ENCODE measurements at regions not wholly inside any gene's neighbourhood (a gene's known extent, or its start where the extent isn't known, plus 50 kb on each side); places are given as distances from the start of the nearest gene placed in this dataset.

- no peak overlapping the region for H3K9ac ChIP-seq (ENCODE audit: low read length)
- no peaks in the 10 kb centered on the region for H3K9me3 ChIP-seq (ENCODE audit: control insufficient read depth, low read length)
- H3K4me3 ChIP-seq (ENCODE audit: low read length): no peak overlapping the region
- no peaks in the 10 kb centered on the region for H3K27me3 ChIP-seq (ENCODE audit: control insufficient read depth, insufficient read depth, low read length)
- no peaks in the 10 kb centered on the region for H3K4me1 ChIP-seq (ENCODE audit: control insufficient read depth, insufficient read depth, low read length)
- no peaks in the 10 kb centered on the region for H3K36me3 ChIP-seq (ENCODE audit: control insufficient read depth, insufficient read depth, low read length)
Measured at GRCh38 chr5:168177831-168178450, 113.5 kb upstream of the WWC1 start.

- Histone ChIP-seq H3K27me3 (ENCODE audit: control insufficient read depth, insufficient read depth, low read length) (no peaks in the 10 kb centered on the region), H3K9me3 (ENCODE audit: control insufficient read depth, low read length) (no peaks in the 10 kb centered on the region), H3K9ac (ENCODE audit: low read length) (no peak overlapping the region), H3K4me1 (ENCODE audit: control insufficient read depth, insufficient read depth, low read length) (no peaks in the 10 kb centered on the region), H3K4me3 (ENCODE audit: low read length) (no peak overlapping the region), H3K36me3 (ENCODE audit: control insufficient read depth, insufficient read depth, low read length) (no peaks in the 10 kb centered on the region)
Measured at GRCh38 chr5:168179192-168179593, 112.3 kb upstream of the WWC1 start.

- H3K9ac ChIP-seq (ENCODE audit: low read length): no peak overlapping the region
- H3K4me1 ChIP-seq (ENCODE audit: control insufficient read depth, insufficient read depth, low read length): no peaks in the 10 kb centered on the region
- H3K36me3 ChIP-seq (ENCODE audit: control insufficient read depth, insufficient read depth, low read length): no peaks in the 10 kb centered on the region
- H3K4me3 ChIP-seq (ENCODE audit: low read length): no peak overlapping the region
- no peaks in the 10 kb centered on the region for H3K27me3 ChIP-seq (ENCODE audit: control insufficient read depth, insufficient read depth, low read length)
- no peaks in the 10 kb centered on the region for H3K9me3 ChIP-seq (ENCODE audit: control insufficient read depth, low read length)
Measured at GRCh38 chr5:168182269-168182668, 109.2 kb upstream of the WWC1 start.

DNA sequence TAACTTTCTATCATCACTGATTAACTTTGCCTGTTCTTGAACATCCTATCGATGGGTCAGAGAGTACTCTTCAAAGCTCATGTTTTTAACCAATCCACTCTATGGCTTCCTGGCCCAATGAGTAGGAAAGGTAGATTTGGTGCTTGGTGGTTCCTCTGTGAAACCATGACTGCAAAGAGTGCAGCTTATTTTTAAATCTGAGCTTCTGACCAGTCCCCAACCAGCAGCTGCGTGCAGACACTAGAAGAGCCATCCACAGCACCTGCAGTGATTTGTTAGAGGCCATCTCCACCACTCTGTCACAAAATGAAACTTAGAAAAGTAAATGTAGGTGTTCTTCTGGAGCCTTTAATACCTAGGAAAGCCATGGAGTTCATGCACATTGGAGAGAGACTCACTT, 107.3 kb upstream of the WWC1 start:
- Histone ChIP-seq H3K9me3 (ENCODE audit: control insufficient read depth, low read length) (no peaks in the 10 kb centered on the region), H3K36me3 (ENCODE audit: control insufficient read depth, insufficient read depth, low read length) (no peaks in the 10 kb centered on the region), H3K4me3 (ENCODE audit: low read length) (no peak overlapping the region), H3K4me1 (ENCODE audit: control insufficient read depth, insufficient read depth, low read length) (no peaks in the 10 kb centered on the region), H3K9ac (ENCODE audit: low read length) (no peak overlapping the region), H3K27me3 (ENCODE audit: control insufficient read depth, insufficient read depth, low read length) (no peaks in the 10 kb centered on the region)

DNA sequence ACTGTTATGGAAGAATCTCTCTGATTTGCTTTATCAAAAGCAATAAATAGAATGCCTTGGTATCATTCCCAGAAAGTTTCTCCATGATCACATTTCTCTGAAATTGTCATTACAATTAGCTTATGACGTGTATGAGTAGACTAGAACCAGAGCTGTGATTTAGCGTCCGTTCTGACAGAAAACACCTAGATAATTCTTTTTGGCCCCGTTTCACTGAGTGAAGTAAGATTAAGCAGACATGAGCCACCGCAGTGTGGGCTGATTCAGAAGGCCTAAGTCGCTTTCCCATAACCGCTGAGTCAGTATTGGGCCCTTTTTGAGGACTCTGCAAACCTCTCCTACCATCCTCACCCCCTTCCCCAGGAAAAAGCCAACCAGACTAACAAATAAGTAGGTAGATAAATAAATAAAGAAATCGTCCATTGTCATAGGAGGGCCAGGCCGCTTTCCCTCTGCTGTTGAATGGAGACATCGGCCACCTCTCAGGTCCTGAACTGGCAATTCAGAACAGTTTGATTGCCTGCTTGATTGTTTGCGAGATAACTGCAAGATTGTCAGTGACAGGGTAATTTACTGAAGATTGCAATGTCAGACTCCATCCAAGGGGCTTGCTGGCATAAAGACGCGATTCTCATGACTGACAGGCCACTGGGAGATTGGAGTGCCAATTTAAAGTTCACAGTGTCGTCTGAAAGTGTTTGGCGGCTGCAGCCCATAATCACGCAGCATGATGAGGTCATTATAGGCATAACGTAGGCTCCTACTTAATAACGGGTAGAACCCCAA, 105.0 kb upstream of the WWC1 start:
- H3K4me1 ChIP-seq (ENCODE audit: control insufficient read depth, insufficient read depth, low read length): no peaks in the 10 kb centered on the region
- no peaks in the 10 kb centered on the region for H3K36me3 ChIP-seq (ENCODE audit: control insufficient read depth, insufficient read depth, low read length)
- no peaks in the 10 kb centered on the region for H3K27me3 ChIP-seq (ENCODE audit: control insufficient read depth, insufficient read depth, low read length)
- H3K9ac ChIP-seq (ENCODE audit: low read length): no peak overlapping the region
- H3K4me3 ChIP-seq (ENCODE audit: low read length): no peak overlapping the region
- no peaks in the 10 kb centered on the region for H3K9me3 ChIP-seq (ENCODE audit: control insufficient read depth, low read length)

DNA sequence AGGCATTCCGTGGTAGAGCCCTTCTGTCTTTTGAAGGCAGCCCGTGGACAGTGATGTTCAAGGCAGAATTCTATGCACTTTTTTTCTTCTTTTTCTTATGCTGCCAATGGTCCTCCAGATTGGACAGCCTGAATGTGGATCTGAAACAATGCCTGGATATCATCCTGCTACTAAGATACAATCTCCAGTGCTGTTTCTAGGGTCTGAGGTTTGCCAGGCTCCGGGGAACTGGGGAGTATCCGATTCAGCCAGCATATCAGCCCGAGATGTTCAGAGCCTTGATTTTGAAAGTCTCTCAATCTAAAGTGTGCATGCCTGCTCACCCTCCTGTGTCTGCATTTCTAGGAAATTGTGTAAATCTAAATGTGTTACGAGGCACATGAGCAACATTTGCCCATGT, 103.8 kb upstream of the WWC1 start:
- Histone ChIP-seq H3K36me3 (ENCODE audit: control insufficient read depth, insufficient read depth, low read length) (no peaks in the 10 kb centered on the region), H3K9ac (ENCODE audit: low read length) (no peak overlapping the region), H3K4me1 (ENCODE audit: control insufficient read depth, insufficient read depth, low read length) (no peaks in the 10 kb centered on the region), H3K4me3 (ENCODE audit: low read length) (no peak overlapping the region), H3K9me3 (ENCODE audit: control insufficient read depth, low read length) (no peaks in the 10 kb centered on the region), H3K27me3 (ENCODE audit: control insufficient read depth, insufficient read depth, low read length) (no peaks in the 10 kb centered on the region)

DNA sequence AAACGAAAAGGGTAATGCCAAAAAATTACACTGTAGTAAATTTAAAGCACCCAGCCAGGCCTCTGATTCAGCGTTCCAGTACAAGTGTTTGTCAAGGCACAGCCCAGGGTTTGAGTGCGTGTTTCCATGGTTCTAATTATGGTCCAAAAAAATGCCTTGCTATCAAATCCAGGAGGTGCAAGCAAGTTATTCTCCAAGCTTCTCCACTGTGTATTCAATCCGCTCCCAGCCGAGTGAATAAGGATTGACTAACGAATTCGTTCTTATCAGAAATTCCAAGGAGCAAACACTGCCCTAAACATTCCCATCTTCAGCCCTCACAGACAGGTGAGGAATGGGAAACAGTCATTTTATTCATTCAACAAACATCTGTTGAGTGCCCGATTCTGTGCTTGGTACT, 103.3 kb upstream of the WWC1 start:
- Histone ChIP-seq H3K36me3 (ENCODE audit: control insufficient read depth, insufficient read depth, low read length) (no peaks in the 10 kb centered on the region), H3K9ac (ENCODE audit: low read length) (no peak overlapping the region), H3K4me1 (ENCODE audit: control insufficient read depth, insufficient read depth, low read length) (no peaks in the 10 kb centered on the region), H3K27me3 (ENCODE audit: control insufficient read depth, insufficient read depth, low read length) (no peaks in the 10 kb centered on the region), H3K9me3 (ENCODE audit: control insufficient read depth, low read length) (no peaks in the 10 kb centered on the region), H3K4me3 (ENCODE audit: low read length) (no peak overlapping the region)

- Histone ChIP-seq H3K4me3 (ENCODE audit: low read length) (no peak overlapping the region), H3K4me1 (ENCODE audit: control insufficient read depth, insufficient read depth, low read length) (no peaks in the 10 kb centered on the region), H3K36me3 (ENCODE audit: control insufficient read depth, insufficient read depth, low read length) (no peaks in the 10 kb centered on the region), H3K9me3 (ENCODE audit: control insufficient read depth, low read length) (no peaks in the 10 kb centered on the region), H3K27me3 (ENCODE audit: control insufficient read depth, insufficient read depth, low read length) (no peaks in the 10 kb centered on the region), H3K9ac (ENCODE audit: low read length) (no peak overlapping the region)
Measured at GRCh38 chr5:168192120-168192519, 99.3 kb upstream of the WWC1 start.

DNA sequence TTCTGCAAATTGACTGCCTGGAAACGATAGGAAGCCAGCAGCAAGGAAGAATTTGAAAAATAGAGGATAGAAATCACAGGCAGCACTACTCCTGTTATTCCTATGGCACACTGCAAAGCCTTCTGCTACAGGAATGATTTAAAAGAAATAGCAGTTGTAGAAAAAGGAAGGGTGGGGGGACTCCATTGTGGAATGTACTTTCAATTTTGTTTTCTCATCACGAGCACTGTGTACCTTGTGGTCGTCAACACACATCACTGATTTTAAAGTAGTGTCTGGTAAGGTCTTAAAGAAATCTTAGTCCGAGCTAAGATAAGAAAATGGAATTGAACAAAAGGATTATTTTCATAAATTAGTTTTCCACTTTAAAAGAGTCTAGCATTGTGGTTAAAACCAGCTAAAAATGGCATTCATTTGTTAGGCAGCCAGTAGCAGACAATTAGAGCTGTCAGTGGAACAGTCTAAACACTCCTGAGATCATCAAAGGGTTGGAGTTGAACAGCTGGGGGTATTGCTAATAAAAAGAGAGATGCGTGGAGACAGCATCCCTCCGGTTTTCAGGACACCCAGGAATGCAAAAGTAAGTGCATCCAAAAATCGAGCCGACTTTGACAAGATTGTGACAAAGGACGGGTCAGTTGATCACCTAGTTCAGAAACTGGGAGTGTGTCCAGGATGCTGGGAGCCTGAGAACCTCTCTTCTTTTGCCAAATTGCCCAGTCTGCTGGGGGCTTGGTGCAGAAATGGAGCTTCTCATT, 97.8 kb upstream of the WWC1 start:
- Histone ChIP-seq H3K36me3 (ENCODE audit: control insufficient read depth, insufficient read depth, low read length) (no peaks in the 10 kb centered on the region), H3K4me3 (ENCODE audit: low read length) (no peak overlapping the region), H3K9ac (ENCODE audit: low read length) (no peak overlapping the region), H3K27me3 (ENCODE audit: control insufficient read depth, insufficient read depth, low read length) (no peaks in the 10 kb centered on the region), H3K4me1 (ENCODE audit: control insufficient read depth, insufficient read depth, low read length) (no peaks in the 10 kb centered on the region), H3K9me3 (ENCODE audit: control insufficient read depth, low read length) (no peaks in the 10 kb centered on the region)

GRCh38 chr5:168195110-168195509, 96.3 kb upstream of the WWC1 start:
- no peaks in the 10 kb centered on the region for H3K4me1 ChIP-seq (ENCODE audit: control insufficient read depth, insufficient read depth, low read length)
- H3K4me3 ChIP-seq (ENCODE audit: low read length): no peak overlapping the region
- no peak overlapping the region for H3K9ac ChIP-seq (ENCODE audit: low read length)
- no peaks in the 10 kb centered on the region for H3K36me3 ChIP-seq (ENCODE audit: control insufficient read depth, insufficient read depth, low read length)
- H3K27me3 ChIP-seq (ENCODE audit: control insufficient read depth, insufficient read depth, low read length): no peaks in the 10 kb centered on the region
- H3K9me3 ChIP-seq (ENCODE audit: control insufficient read depth, low read length): no peaks in the 10 kb centered on the region

DNA sequence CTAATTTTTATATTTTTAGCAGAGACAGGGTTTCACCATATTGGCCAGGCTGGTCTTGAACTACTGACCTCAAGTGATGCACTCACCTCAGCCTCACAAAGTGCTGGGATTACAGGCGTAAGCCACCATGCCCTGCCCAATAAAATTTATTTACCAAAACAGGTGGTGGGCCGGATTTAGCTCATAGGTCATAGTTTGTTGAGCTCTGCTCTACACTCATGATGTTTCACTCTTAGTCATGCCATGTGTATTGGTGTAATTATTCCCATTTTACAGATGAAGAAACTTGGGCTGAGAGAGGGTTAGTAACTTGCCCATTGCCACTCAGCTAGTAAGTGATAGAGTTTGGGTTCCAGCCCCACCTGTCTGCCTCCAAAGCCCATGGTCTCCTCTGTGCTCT, 93.1 kb upstream of the WWC1 start:
- Histone ChIP-seq H3K36me3 (ENCODE audit: control insufficient read depth, insufficient read depth, low read length) (no peaks in the 10 kb centered on the region), H3K9me3 (ENCODE audit: control insufficient read depth, low read length) (no peaks in the 10 kb centered on the region), H3K4me1 (ENCODE audit: control insufficient read depth, insufficient read depth, low read length) (no peaks in the 10 kb centered on the region), H3K9ac (ENCODE audit: low read length) (no peak overlapping the region), H3K4me3 (ENCODE audit: low read length) (no peak overlapping the region), H3K27me3 (ENCODE audit: control insufficient read depth, insufficient read depth, low read length) (no peaks in the 10 kb centered on the region)

GRCh38 chr5:168202996-168203395, 88.4 kb upstream of the WWC1 start:
- Histone ChIP-seq H3K4me1 (ENCODE audit: control insufficient read depth, insufficient read depth, low read length) (no peaks in the 10 kb centered on the region), H3K27me3 (ENCODE audit: control insufficient read depth, insufficient read depth, low read length) (no peaks in the 10 kb centered on the region), H3K9ac (ENCODE audit: low read length) (no peak overlapping the region), H3K4me3 (ENCODE audit: low read length) (no peak overlapping the region), H3K9me3 (ENCODE audit: control insufficient read depth, low read length) (no peaks in the 10 kb centered on the region), H3K36me3 (ENCODE audit: control insufficient read depth, insufficient read depth, low read length) (no peaks in the 10 kb centered on the region)

Data from mucosa of stomach (tissue), 1 donor.